WTC11 (cell line): ENCODE measurements at regions not wholly inside any gene's neighbourhood (a gene's known extent, or its start where the extent isn't known, plus 50 kb on each side); places are given as distances from the start of the nearest gene placed in this dataset.
"Not testable (repeated sequence)": the region's sequence is repeated elsewhere in the genome, so short reads cannot be mapped to it uniquely, and the experiment has no call there.

Source experiments
- CREB1 ChIP-seq: sonication (generic); formaldehyde crosslinking; IDR thresholded peaks from 2 replicates; pipeline ENCODE4 v1.8.0; 2023; ENCODE audit warnings: mild to moderate bottlenecking, missing genetic modification reagents
- FOXJ3 ChIP-seq: sonication (generic); formaldehyde crosslinking; IDR thresholded peaks from 2 replicates; pipeline ENCODE4 v1.9.0; 2021; ENCODE audit warnings: missing genetic modification reagents, mild to moderate bottlenecking, borderline replicate concordance
- TF ChIP-seq, protein P1 (sequence below): sonication (generic); formaldehyde crosslinking; IDR thresholded peaks from 2 replicates; pipeline ENCODE4 v1.8.0; 2022; ENCODE audit warnings: mild to moderate bottlenecking, missing genetic modification reagents
- TF ChIP-seq, protein P2 (sequence below): sonication (generic); formaldehyde crosslinking; conservative IDR thresholded peaks from 2 replicates; pipeline ENCODE4 v1.8.1; 2023; ENCODE audit warnings: mild to moderate bottlenecking, low read depth, missing genetic modification reagents, moderate library complexity
- TF ChIP-seq, protein P3 (sequence below): fragments of 200-600 bp; IDR thresholded peaks from 2 replicates; pipeline ENCODE4 v1.8.0; 2022; ENCODE audit warnings: antibody characterized with exemption
- TF ChIP-seq, protein P4 (sequence below): sonication (generic); formaldehyde crosslinking; IDR thresholded peaks from 2 replicates; pipeline ENCODE4 v1.8.1; 2022; ENCODE audit warnings: low read depth, missing genetic modification reagents, borderline replicate concordance
- TF ChIP-seq, protein P5 (sequence below): sonication (generic); formaldehyde crosslinking; conservative IDR thresholded peaks from 2 replicates; pipeline ENCODE4 v1.8.1; 2022; ENCODE audit warnings: mild to moderate bottlenecking, missing genetic modification reagents

DNA sequence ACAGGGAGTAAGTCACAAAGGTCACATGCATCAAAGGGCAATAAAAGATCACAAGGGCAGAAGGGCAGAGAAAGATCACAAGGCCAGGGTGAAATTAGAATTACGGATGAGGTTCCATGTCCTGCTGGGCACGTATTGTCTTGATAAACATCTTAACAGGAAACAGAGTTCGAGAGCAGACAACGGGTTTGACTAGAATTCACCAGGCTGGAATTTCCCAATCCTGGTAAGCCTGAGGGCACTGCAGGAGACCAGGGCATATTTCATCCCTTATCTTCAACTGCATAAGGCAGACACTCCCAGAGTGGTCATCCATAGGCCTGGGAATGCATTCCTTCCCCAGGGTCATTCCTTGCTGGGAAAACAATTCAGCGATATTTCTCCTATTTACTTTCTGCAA is 1652.9 kb upstream of the PCDH10 start:
- TF ChIP-seq, protein P1, sequence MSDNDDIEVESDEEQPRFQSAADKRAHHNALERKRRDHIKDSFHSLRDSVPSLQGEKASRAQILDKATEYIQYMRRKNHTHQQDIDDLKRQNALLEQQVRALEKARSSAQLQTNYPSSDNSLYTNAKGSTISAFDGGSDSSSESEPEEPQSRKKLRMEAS (CRISPR knock-in tag) = not testable (repeated sequence)
- TF ChIP-seq, protein P2, sequence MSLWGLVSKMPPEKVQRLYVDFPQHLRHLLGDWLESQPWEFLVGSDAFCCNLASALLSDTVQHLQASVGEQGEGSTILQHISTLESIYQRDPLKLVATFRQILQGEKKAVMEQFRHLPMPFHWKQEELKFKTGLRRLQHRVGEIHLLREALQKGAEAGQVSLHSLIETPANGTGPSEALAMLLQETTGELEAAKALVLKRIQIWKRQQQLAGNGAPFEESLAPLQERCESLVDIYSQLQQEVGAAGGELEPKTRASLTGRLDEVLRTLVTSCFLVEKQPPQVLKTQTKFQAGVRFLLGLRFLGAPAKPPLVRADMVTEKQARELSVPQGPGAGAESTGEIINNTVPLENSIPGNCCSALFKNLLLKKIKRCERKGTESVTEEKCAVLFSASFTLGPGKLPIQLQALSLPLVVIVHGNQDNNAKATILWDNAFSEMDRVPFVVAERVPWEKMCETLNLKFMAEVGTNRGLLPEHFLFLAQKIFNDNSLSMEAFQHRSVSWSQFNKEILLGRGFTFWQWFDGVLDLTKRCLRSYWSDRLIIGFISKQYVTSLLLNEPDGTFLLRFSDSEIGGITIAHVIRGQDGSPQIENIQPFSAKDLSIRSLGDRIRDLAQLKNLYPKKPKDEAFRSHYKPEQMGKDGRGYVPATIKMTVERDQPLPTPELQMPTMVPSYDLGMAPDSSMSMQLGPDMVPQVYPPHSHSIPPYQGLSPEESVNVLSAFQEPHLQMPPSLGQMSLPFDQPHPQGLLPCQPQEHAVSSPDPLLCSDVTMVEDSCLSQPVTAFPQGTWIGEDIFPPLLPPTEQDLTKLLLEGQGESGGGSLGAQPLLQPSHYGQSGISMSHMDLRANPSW (CRISPR knock-in tag) = not testable (repeated sequence)
- not testable (repeated sequence) for TF ChIP-seq FOXJ3, CREB1 (CRISPR knock-in tag)
- TF ChIP-seq, protein P3, sequence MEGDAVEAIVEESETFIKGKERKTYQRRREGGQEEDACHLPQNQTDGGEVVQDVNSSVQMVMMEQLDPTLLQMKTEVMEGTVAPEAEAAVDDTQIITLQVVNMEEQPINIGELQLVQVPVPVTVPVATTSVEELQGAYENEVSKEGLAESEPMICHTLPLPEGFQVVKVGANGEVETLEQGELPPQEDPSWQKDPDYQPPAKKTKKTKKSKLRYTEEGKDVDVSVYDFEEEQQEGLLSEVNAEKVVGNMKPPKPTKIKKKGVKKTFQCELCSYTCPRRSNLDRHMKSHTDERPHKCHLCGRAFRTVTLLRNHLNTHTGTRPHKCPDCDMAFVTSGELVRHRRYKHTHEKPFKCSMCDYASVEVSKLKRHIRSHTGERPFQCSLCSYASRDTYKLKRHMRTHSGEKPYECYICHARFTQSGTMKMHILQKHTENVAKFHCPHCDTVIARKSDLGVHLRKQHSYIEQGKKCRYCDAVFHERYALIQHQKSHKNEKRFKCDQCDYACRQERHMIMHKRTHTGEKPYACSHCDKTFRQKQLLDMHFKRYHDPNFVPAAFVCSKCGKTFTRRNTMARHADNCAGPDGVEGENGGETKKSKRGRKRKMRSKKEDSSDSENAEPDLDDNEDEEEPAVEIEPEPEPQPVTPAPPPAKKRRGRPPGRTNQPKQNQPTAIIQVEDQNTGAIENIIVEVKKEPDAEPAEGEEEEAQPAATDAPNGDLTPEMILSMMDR = not testable (repeated sequence)
- TF ChIP-seq, protein P4, sequence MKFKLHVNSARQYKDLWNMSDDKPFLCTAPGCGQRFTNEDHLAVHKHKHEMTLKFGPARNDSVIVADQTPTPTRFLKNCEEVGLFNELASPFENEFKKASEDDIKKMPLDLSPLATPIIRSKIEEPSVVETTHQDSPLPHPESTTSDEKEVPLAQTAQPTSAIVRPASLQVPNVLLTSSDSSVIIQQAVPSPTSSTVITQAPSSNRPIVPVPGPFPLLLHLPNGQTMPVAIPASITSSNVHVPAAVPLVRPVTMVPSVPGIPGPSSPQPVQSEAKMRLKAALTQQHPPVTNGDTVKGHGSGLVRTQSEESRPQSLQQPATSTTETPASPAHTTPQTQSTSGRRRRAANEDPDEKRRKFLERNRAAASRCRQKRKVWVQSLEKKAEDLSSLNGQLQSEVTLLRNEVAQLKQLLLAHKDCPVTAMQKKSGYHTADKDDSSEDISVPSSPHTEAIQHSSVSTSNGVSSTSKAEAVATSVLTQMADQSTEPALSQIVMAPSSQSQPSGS (CRISPR knock-in tag) = not testable (repeated sequence)
- TF ChIP-seq, protein P5, sequence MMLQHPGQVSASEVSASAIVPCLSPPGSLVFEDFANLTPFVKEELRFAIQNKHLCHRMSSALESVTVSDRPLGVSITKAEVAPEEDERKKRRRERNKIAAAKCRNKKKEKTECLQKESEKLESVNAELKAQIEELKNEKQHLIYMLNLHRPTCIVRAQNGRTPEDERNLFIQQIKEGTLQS (CRISPR knock-in tag) = not testable (repeated sequence)
